HG03457 (cell line): ENCODE measurements at regions not wholly inside any gene's neighbourhood (a gene's known extent, or its start where the extent isn't known, plus 50 kb on each side); places are given as distances from the start of the nearest gene placed in this dataset.

ENCODE experiments used
- ATAC-seq: cut with Tn5 transposase; IDR thresholded peaks from one replicate; pipeline ENCODE4 v1.9.1; 2021; ENCODE audit warnings: moderate number of reproducible peaks; ENCODE audit not compliant: unreplicated experiment

GRCh38 chr14:98229656-98230366, 1042.2 kb downstream of the BCL11B start:
- no peak for ATAC-seq

GRCh38 chr14:98230411-98230810, 1041.6 kb downstream of the BCL11B start:
- ATAC-seq = no peak

DNA sequence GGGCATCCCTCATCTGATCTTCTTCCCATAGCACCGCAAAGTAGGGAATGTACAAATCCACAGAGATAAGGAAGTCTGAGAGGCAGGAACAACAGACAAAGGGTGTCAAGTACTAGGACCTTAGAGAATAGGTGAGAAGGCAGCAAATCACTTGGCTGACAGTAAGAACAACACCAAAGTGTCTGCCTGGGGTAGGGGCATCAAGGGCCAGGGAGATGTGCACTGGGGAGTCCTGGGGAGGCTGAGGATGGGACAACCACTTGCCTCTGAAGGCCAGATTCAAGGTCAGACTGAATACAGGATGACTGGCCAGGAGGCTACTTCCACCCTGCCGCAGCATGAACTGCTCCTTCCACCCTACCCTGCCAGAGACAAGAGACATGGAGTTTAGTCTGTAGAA, 1040.8 kb downstream of the BCL11B start:
- no peak for ATAC-seq

DNA sequence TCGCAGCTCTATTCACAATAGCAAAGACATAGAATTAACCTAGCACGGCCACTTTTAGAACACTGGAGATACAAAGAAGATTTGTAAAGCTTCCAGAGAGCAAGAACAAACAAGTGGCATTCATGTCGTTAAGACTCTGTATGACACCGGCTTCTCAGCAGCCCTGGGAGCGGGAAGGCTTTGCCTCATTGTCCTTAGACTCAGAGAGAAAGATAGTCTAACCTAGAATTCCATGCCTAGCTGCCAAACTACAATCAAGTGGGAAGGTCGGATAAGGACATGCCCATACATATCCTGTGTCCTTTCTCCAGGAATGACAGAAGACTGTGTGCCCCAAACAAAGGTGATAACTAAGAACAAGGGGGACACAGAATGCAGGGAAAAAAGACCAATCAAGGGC, 1038.3 kb downstream of the BCL11B start:
- ATAC-seq = no peak

GRCh38 chr14:98234208-98234607, 1037.8 kb downstream of the BCL11B start:
- no peak for ATAC-seq

DNA sequence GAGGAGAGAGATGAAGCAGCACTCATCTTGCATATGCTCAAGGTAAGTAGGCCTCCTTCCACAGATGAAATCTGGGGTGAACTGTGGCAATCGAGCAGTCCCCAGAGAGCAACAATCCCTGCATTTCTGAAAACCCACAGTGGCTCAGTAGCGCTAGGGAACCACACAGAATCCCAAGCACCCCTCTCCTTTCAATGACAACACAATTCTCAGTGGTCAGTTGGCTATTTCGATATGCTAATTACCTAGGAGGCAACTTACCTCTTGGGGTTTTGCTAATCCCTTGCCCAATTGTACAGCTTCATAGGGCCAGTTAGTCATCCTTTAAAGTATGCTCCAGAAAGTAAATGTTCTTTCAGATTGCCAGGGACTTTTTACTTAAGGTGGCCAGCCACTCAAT, 1035.7 kb downstream of the BCL11B start:
- ATAC-seq = no peak

- ATAC-seq = no peak
Observed at GRCh38 chr14:98237939-98238338, 1034.1 kb downstream of the BCL11B start.

- no peak for ATAC-seq
Observed at GRCh38 chr14:98240376-98240775, 1031.6 kb downstream of the BCL11B start.

- no peak for ATAC-seq
Observed at GRCh38 chr14:98242903-98243302, 1029.1 kb downstream of the BCL11B start.

- no peak for ATAC-seq
Observed at GRCh38 chr14:98243332-98243731, 1028.7 kb downstream of the BCL11B start.

- ATAC-seq = no peak
Observed at GRCh38 chr14:98244162-98244948, 1027.6 kb downstream of the BCL11B start.

- ATAC-seq = no peak
Observed at GRCh38 chr14:98244966-98245569, 1026.9 kb downstream of the BCL11B start.

DNA sequence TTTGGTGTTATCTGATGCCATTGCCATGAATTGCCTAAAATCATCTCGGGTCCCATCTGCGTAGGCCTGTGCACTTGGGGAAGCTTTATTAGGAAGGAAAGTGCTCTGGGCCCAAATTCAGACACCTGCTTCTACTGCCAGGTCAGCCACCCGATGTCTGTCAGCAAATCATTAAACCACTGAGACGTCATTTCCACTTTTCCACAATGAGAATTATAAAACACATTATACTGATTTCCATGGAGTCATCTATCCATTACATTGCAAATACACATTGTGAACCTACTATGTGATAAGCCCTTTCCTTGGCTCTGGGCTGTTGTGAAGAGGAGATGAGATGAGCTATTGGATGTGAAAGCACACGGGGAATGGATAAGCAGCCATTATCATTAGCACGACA, 1022.9 kb downstream of the BCL11B start:
- no peak for ATAC-seq

DNA sequence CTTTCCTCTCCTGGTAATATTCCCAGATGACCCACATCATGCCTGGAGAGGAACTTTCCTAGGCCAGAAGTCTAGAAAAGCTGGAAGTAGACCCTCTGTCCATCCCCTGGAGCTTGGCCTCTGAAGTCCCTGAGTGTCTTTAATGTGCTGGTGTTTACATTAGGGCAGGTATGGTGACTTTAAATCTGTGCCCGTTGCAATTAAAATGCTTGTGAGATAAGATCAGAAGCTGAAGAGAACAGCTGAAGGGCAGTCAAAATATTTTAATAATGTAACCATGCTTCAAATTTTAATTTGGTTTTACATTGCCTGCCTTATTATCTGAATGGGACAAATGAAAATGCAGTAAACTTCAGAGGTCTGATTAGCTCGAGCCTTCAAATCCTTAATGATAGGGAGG, 1022.5 kb downstream of the BCL11B start:
- ATAC-seq = no peak

- no peak for ATAC-seq
Observed at GRCh38 chr14:98252820-98253219, 1019.2 kb downstream of the BCL11B start.

GRCh38 chr14:98259881-98260280, 1012.1 kb downstream of the BCL11B start:
- no peak for ATAC-seq

DNA sequence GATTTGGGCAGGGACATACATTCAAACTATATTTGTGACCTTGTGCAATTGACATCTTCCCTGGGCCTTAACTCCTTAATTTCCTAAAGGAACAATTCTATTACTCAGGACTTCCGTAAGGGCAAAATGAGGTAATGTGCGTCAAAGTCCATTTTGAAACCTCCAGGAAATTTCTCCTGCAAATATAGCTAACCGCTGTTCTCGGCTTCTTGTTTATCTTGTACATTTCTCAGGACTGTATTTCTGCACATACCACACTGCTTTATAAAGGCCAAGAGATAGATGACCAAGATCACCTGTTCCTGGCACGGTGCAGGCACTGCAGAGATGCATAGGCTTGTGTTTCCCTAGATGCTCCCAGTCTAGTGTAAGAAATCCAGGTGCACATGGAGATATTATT, 1009.4 kb downstream of the BCL11B start:
- ATAC-seq = no peak

DNA sequence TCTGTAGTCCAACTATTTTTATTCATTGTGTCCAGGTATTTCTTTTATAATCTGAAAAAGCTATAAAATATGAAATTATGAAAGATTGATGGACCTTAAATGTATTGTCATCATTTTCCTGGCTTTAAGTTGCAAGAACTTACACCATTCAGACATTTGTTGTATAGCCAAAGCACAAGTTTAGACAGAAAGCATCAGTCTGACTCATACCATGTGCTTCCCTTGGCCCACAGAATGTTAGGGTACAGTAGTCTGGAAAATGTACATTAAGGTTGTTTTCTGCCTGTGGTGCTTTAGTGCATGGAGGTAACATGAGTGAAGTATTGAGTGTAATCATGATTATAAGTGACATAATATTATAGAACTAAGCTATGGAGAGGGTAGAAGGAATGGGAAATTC, 1002.5 kb downstream of the BCL11B start:
- no peak for ATAC-seq

- ATAC-seq = no peak
Observed at GRCh38 chr14:98270201-98270600, 1001.8 kb downstream of the BCL11B start.

- ATAC-seq = no peak
Observed at GRCh38 chr14:98274596-98274995, 997.4 kb downstream of the BCL11B start.

DNA sequence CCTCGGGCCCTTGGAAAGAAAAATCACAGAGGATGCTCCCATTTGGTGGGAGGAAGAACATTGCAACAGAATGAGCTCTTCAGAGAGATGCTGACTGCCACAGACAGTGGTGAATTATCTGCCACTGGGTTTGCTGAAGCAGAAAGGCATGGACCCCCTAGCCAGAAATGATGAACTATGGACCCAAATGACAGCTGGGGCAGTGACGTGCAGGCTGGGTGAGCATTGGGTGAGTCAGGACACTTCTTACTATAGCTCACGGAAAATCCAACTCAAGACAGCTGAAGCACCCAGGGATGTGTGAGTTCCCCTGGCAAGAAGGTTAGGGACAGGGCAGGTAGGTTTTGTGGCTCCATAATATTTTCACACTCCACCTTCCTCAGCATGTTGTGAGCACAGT, 993.2 kb downstream of the BCL11B start:
- ATAC-seq = no peak

DNA sequence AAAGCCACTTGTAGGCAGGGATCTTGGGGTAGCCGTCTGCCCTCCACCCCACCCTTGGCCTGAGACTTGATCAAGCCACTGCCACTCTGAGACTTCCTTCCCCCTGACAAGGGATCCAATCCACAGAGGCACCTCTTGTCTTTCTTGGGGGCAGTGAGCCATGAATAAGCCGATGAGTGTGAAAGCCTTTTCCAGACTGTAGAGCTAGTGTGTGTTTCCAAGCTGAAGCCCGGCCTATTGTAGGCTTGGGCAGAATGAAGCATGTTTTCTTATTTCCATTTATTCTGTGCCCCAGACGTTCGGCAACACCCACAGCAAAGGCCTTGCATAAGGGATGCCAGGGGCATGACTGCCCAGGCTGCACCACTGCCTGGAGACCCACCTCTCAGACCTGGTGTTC, 991.6 kb downstream of the BCL11B start:
- ATAC-seq = no peak
